ENCODE measurements at regions not wholly inside any gene's neighbourhood (a gene's known extent, or its start where the extent isn't known, plus 50 kb on each side); places are given as distances from the start of the nearest gene placed in this dataset.

- no peak for TF ChIP-seq POLR2A (IDR thresholded peaks at IDR 0.05)
- TF ChIP-seq, protein P1, sequence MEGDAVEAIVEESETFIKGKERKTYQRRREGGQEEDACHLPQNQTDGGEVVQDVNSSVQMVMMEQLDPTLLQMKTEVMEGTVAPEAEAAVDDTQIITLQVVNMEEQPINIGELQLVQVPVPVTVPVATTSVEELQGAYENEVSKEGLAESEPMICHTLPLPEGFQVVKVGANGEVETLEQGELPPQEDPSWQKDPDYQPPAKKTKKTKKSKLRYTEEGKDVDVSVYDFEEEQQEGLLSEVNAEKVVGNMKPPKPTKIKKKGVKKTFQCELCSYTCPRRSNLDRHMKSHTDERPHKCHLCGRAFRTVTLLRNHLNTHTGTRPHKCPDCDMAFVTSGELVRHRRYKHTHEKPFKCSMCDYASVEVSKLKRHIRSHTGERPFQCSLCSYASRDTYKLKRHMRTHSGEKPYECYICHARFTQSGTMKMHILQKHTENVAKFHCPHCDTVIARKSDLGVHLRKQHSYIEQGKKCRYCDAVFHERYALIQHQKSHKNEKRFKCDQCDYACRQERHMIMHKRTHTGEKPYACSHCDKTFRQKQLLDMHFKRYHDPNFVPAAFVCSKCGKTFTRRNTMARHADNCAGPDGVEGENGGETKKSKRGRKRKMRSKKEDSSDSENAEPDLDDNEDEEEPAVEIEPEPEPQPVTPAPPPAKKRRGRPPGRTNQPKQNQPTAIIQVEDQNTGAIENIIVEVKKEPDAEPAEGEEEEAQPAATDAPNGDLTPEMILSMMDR (IDR thresholded peaks at IDR 0.05): no peak
Measured at GRCh38 chrX:94041881-94042280, 367.9 kb downstream of the FAM133A start.
